Dendritic cell treated with granulocyte-macrophage colony-stimulating factor and Interleukin-4, amounts not matched to agents 40 ng/mL and 50 ng/mL, for 4 days (primary cell): ENCODE measurements at regions not wholly inside any gene's neighbourhood (a gene's known extent, or its start where the extent isn't known, plus 50 kb on each side); places are given as distances from the start of the nearest gene placed in this dataset.
"Not testable (repeated sequence)": the region's sequence is repeated elsewhere in the genome, so short reads cannot be mapped to it uniquely, and the experiment has no call there.

ENCODE experiments used
- H3K27ac Mint-ChIP-seq: one replicate; pipeline ENCODE4 v1.8.0; 2022; ENCODE audit warnings: mild to moderate bottlenecking, mixed read lengths
- H3K27me3 Mint-ChIP-seq: one replicate; pipeline ENCODE4 v1.8.0; 2022; ENCODE audit warnings: mild to moderate bottlenecking, mixed read lengths
- H3K36me3 Mint-ChIP-seq: one replicate; pipeline ENCODE4 v1.8.0; 2022; ENCODE audit warnings: low read depth, mixed read lengths
- H3K4me1 Mint-ChIP-seq: one replicate; pipeline ENCODE4 v1.8.0; 2022; ENCODE audit warnings: low read depth, mixed read lengths
- H3K4me3 Mint-ChIP-seq: one replicate; pipeline ENCODE4 v1.8.0; 2022; ENCODE audit warnings: mild to moderate bottlenecking, moderate library complexity, mixed read lengths
- H3K9me3 Mint-ChIP-seq: one replicate; pipeline ENCODE4 v1.8.0; 2022; ENCODE audit warnings: mixed read lengths
- intact Hi-C: fragments of 100-400 bp; cut with micrococcal nuclease; formaldehyde crosslinking; loops from one replicate; pipeline ENCODE4 v1.15.0; 2022

DNA sequence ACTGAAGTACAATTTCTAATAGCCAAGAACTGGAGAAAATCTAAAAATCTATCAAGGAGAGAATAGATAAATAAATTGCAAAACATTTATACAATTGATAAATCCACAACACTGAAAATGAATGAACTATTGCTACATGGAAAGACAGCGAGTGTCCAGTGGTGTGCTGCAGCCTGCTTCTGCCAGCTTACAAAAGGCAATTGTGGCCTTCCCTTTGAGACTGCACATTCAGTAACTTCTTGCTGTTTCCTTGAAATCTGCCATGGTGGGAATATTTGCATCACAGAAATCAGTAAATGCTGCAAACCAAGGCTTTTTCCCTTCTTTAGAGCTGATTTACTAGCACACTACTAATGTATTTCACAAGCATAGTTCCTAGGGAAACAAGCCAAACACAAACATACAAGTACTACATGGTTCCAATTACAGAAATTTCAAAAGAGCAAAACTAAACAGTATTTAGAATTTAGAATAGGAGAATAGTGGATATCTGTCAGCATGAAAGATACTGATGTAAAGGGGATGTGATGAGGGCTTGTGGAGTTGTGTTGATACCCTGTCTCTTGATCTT, 76.9 kb upstream of the TRIM77 start:
- Mint-ChIP-seq H3K27me3 (no peaks in the 10 kb centered on the region), H3K4me1 (no peaks in the 10 kb centered on the region), H3K27ac (no peak overlapping the region), H3K36me3 (no peaks in the 10 kb centered on the region), H3K9me3 (no peaks in the 10 kb centered on the region), H3K4me3 (no peak overlapping the region)
- intact Hi-C loops: no loop called here

DNA sequence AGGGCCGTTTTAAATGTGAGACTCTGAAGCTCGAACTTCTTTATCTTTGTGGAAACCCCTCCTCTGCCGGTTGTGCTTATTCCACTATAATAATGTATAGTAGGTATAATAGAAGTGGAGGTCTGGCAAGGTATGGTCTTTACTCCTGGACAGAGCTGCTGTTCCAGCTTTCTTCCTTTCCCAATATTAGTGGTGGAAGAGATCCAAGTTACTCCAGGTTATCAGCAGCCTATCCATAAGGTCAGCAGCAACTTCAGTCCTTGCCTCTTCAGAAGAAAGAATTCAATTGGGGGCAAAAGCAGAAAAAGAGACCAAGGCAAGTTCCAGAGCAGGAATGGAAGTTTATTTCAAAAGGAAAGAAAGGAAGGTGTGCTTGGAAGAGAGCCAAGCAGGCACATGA, 69.3 kb upstream of the TRIM77 start:
- intact Hi-C loops, H3K9me3 Mint-ChIP-seq, H3K36me3 Mint-ChIP-seq: not testable (repeated sequence)

DNA sequence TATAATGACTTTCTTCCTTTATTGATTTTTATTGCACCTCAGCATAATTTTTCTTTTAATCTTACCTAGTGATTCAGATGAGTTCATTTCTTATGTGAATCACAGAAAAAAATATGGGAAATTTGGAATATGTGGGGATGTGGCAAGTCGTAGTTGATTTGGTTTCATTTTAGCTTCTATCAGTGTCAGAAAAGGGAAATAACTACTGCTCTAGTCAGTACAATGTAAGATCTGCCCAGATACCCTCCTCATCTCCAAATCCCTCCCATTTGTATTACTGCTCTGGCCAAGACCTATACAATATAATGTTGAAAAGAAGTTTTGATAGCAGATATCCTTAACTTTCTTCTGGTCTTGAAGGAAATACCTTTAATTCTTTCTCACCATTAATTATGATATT, 61.9 kb upstream of the TRIM77 start:
- H3K36me3 Mint-ChIP-seq, H3K27me3 Mint-ChIP-seq, H3K27ac Mint-ChIP-seq, H3K4me1 Mint-ChIP-seq, H3K9me3 Mint-ChIP-seq, intact Hi-C loops, H3K4me3 Mint-ChIP-seq: not testable (repeated sequence)

More for the DNA sequence above, 69.3 kb upstream of the TRIM77 start:
- H3K27ac Mint-ChIP-seq, H3K27me3 Mint-ChIP-seq, H3K4me1 Mint-ChIP-seq, H3K4me3 Mint-ChIP-seq: not testable (repeated sequence)

DNA sequence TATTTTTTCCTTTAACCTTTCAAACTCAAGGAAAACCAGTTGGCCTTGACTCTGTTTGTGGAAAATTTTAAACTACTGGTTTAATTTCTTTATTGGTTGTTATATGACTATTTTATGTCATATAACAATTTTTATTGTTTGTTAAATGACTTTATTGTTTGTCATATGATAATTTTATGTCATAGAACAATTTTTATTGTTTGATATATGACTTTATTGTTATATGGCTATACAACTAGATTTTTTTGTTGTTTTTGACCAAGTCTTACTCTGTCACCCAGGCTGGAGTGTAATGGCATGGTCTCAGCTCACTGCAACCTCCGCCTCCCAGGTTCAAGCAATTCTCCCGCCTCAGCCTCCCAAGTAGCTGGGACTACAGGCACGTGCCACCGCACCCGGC, 61.1 kb upstream of the TRIM77 start:
- H3K36me3 Mint-ChIP-seq, H3K4me1 Mint-ChIP-seq, H3K4me3 Mint-ChIP-seq, intact Hi-C loops, H3K9me3 Mint-ChIP-seq, H3K27me3 Mint-ChIP-seq, H3K27ac Mint-ChIP-seq: not testable (repeated sequence)

DNA sequence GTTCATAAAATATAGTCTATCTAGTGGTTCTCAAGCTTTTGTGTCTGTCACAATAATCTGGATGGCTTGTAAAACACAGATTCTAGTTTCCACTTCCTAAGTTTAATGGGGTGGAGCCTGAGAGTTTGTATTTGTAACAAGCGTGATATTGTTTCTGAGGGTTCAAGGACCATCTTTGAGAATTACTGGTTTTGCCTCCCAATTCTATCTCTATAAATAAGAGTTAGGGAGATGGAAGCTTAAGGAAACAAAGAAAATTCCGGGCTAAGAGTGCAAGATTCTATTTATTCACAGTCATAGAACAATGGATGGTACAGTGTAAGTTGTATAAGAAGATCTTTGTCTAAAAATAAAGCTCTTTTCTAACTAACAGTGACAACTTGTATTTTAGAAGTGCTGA, 55.4 kb upstream of the TRIM77 start:
- H3K36me3 Mint-ChIP-seq, H3K9me3 Mint-ChIP-seq, H3K27me3 Mint-ChIP-seq, H3K27ac Mint-ChIP-seq, intact Hi-C loops, H3K4me3 Mint-ChIP-seq, H3K4me1 Mint-ChIP-seq: not testable (repeated sequence)

DNA sequence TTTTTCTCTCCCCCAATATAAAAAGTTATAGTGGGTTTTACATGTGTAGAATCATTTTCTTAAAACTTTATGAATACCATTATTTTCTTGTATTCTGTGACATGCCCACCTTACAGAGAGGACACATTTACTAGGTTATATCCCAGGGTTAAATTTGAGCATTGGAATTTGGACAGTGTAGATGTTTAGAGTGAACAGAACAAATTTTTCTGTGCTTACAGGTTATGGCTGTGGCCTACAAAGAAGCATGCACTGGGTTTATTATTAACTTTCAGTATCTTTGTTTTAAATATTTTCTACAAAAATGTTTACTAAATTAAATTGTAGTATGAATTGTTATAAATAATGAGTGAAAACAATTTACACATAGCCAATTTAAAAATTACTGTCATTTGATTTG, 51.3 kb upstream of the TRIM77 start:
- H3K4me3 Mint-ChIP-seq, H3K36me3 Mint-ChIP-seq, intact Hi-C loops, H3K9me3 Mint-ChIP-seq, H3K27ac Mint-ChIP-seq, H3K27me3 Mint-ChIP-seq, H3K4me1 Mint-ChIP-seq: not testable (repeated sequence)

DNA sequence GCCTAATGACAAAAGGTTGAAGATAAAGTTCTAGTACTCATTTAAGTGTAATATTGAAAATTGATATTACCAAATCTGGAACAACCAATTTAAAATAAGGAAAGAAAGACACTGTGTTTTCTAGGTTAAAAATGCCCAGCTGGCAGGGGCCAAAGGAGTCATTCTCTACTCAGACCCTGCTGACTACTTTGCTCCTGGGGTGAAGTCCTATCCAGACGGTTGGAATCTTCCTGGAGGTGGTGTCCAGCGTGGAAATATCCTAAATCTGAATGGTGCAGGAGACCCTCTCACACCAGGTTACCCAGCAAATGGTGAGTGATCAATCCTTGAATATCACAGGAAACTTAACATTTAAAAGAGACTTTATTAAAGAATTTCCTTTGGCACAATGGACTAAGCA, 50.7 kb upstream of the TRIM77 start:
- H3K9me3 Mint-ChIP-seq, H3K4me1 Mint-ChIP-seq, H3K27me3 Mint-ChIP-seq, intact Hi-C loops, H3K4me3 Mint-ChIP-seq, H3K36me3 Mint-ChIP-seq, H3K27ac Mint-ChIP-seq: not testable (repeated sequence)

DNA sequence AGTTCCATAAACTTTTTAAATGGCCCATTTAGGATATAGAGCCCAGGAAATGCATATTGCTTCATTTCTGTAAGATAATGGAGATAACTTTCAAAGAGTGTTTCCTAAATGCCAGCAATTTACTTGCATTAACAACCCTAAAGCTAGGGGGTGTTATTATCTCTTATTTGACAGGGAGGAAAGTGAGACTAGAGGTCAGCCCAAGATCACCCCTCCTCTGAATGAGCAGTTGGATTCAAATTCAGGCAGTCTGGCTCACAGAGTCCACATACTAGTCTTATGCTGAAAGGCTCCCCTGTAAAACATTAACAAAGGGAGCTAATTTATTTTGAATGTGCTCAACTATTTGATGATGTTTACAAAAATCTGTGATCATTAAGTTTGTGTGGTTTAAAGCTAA, 49.9 kb upstream of the TRIM77 start:
- Mint-ChIP-seq H3K36me3 (no peaks in the 10 kb centered on the region), H3K4me1 (no peaks in the 10 kb centered on the region), H3K9me3 (no peaks in the 10 kb centered on the region), H3K27ac (no peak overlapping the region), H3K27me3 (no peaks in the 10 kb centered on the region), H3K4me3 (no peak overlapping the region)
- intact Hi-C loops: no loop called here
